Stomach (tissue), 4 donors: ENCODE measurements at regions not wholly inside any gene's neighbourhood (a gene's known extent, or its start where the extent isn't known, plus 50 kb on each side); places are given as distances from the start of the nearest gene placed in this dataset.

ENCODE experiments used
- CTCF ChIP-seq, 7 experiments: fragments of 450-650 bp in 4 of 7; fragments of 200-600 bp in 3 of 7; sonication (generic) in 3 of 7; IDR thresholded peaks; one replicate each; pipeline ENCODE4 v1.5.1; 2016 to 2019; ENCODE audit warnings: antibody characterized with exemption in 7 of 7, control low read depth in 2 of 7, mild to moderate bottlenecking in 1 of 7
- POLR2AphosphoS5 ChIP-seq, 3 donors: sonication (generic); formaldehyde crosslinking; IDR thresholded peaks; one replicate each; pipeline ENCODE4 v1.6.1; 2016; ENCODE audit warnings: antibody characterized with exemption in 3 of 3

GRCh38 chr1:187842406-187843165 is 1013.8 kb downstream of the PLA2G4A start:
- TF ChIP-seq CTCF (IDR thresholded peaks at IDR 0.05) (no peak), POLR2AphosphoS5 (IDR thresholded peaks at IDR 0.05) (no peak)
